C1 segment of cervical spinal cord (tissue), 14 donors: ENCODE measurements at regions not wholly inside any gene's neighbourhood (a gene's known extent, or its start where the extent isn't known, plus 50 kb on each side); places are given as distances from the start of the nearest gene placed in this dataset.

ENCODE experiments used
- DNase-seq, 14 donors: peaks; one replicate each; lab custom pipeline; 2025; lab: John Stamatoyannopoulos, UW

DNA sequence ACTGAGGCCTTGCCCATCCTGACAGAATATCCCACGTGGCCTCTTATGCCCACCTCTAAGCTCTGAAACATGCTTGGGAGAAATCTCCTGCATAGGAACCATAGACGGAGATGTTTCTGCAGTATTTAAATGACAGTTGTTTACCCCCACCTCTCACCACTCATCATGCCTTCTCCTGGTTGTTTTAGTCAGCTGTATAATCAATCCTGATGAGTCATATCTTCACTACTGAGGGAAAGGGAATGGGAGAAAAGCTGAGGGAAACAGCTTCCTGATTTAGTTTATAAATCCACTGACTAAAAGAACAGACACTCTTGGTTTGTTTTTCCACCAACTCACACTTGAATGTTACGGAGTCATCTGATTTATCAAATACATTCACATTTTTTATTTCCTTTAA lies 113.2 kb upstream of the TENT5A start:
- no peak for DNase-seq

DNA sequence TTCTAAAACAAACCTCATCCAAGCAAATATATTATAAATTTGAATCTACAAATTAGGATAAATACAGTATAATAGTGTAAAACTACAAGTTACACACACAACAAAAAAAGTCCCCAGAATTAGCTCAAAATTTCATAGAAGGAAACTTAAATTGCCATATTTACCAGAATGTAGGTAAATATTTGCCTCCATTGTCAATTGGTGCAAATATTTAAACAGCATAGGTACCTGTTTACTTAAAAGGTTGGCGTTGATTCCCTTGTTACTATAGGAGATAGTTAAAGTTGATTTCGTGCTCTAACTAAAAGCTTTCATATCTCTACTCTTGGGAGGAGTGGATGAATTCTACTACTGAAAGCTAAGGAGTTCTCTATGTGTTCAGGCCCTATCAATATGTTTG lies 111.6 kb upstream of the TENT5A start:
- no peak for DNase-seq

DNA sequence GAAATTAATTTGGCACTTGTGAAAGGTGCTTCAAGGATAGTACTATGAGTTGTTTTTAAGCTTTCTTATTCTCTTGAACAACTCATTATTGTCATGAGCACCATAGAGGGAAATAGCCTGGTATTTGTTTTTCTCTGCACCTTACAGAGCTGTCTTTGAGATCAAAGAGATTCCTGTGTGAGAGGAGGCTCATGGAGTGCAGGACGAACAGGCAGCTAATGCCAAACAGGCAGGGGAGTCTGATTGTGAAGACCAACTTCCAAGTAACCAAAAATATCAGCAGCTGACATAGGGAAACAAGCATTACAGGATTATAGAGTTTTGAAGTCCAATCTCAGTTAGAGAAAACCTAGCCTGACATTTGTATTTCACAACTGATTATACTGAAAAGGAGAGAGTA lies 110.6 kb upstream of the TENT5A start:
- DNase-seq, result no peak

DNA sequence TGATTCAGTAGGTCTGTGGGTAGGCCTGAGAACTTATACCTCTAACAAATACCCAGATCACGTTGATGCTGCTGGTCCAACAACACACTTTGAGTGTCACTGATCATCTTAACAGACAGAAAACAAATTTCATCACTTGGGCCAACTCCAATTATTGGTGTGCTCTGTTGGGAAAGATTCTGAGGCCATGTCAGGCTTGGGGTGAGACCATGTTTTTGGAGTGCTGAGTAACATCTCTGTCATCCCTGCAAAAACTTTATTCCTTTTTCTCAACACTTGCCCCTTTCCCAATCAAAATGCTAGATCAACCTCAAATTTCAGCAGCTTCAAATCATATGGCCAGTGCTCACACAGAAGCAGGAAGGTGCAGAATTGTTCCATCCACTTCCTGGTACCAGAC lies 108.8 kb upstream of the TENT5A start:
- DNase-seq, result no peak

DNA sequence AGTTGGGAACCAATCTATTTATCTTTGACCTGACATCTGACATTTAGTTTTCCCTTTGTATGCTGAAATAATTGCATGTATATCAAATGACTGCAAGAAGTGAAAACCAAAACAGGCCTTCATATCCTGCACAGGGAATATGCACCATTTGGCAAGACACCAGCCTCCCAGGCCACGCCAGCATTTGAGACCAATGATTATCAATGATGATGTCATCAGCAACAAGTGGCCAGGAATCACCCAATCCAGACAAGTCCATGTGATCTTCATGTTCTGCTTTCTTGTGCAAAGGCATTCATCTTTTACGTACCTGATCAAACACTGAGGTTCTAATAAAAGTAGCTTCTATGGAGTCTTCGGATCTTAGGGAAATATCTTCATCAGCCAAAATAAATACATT lies 107.4 kb upstream of the TENT5A start:
- no peak for DNase-seq

DNA sequence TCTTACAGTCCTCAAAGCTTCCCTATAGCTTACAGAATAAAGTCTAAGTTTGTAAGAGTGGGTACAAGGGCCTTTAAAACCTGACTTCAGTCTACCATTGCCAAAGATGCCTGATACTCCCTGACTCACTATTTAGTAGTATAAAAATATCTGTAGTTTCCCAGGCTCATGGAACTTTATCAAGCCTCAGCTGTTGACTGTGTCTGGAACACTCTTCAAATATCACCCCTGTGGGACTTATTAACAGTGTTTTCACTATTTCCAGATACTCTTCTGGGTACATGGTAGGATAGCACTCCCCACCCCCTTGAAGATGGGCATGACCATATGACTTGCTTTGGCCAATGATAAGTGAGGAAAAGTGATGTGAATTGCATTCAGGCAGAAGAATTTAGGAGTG lies 105.3 kb upstream of the TENT5A start:
- no peak for DNase-seq

DNA sequence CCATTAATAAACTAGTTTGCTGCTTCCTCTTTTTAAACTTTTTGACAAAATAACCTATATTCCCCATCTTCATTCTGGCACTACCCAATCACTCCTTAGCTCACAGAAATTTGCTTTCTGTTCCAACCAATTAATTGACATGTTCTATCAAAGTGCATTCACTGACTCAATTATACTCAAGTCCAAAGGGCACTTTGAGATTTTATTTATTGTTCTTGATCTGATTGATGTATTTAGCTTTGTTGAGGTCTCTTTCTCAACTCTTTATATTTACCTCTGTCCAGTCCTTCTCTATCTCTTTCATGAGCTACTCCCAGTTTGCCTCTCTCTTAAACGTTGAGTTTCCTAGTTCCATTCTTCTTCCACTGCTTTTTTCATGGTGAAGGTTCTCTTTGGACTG lies 104.4 kb upstream of the TENT5A start:
- no peak for DNase-seq

DNA sequence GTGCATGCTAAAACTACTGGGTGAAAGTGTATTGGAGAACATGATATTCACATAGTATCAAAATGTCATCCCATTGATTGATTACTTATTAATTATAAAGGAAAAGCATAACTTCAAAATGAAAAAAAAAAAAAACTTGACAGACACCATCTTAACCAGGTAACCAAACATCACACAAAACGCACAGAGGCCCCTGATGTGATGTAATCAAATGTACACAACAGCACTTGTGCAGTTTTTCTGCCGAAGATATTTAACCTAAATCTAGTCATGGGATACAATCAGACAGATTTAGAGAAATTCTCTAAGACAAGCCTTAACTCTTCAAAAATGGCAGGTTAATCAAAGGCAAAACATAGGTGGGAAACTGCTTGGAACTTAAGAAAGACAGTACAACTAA lies 102.0 kb upstream of the TENT5A start:
- no peak for DNase-seq

DNA sequence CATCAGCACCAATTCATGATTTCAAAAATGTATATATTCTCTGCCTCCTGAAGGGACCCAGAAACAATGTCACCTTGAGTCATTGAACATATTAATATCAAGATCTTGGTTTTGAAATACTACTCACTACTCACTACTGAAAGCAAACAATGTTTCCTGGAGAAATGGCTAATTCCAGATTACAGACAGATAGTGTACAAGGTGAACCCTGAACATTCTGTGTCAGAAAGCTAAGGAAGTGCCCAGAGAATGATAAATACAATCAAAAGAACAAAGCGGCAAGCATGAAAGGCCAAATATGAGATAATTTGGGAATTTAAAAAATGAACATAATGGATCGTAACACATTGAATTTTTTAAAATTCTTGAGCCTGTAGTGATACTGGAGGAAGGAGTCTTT lies 101.5 kb upstream of the TENT5A start:
- no peak for DNase-seq

DNA sequence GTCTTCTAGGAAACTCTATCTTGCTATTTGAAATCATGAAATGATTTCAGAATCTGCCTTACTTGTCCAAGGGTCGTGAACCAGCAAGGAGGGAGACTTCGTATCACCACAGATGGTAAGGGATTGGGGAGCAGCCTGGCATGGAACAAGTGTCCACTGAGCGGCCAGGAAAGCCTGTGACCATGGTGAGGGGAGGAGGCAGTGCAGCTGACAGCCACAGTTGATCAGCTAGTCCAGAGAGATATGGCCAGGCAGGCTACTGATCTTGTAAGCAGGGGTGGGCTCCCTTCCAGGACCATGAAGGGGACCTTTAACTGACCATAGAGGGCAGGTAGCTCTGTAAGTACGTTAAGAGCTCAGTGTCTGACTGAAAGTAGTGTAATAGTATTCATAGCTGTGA lies 96.8 kb upstream of the TENT5A start:
- DNase-seq, result no peak

DNA sequence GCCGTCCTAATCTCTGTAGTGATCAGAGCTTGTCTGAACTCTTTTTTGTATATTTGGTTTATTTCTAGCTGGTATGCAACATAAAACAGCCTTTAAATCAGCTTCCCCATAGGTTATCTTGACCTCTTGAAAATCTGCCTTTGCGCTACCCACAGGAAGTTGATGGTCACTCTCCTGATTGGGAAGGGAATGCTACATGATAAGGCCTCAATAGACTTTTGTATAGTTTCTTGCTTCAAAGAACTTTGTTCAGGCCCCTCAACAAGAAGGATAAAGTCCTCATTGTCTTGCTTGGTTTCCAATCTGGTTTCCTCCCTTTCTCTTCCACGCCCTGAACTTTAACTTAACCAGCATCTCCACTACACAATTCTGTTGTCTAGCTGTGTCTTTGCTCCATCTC lies 95.4 kb upstream of the TENT5A start:
- no peak for DNase-seq

DNA sequence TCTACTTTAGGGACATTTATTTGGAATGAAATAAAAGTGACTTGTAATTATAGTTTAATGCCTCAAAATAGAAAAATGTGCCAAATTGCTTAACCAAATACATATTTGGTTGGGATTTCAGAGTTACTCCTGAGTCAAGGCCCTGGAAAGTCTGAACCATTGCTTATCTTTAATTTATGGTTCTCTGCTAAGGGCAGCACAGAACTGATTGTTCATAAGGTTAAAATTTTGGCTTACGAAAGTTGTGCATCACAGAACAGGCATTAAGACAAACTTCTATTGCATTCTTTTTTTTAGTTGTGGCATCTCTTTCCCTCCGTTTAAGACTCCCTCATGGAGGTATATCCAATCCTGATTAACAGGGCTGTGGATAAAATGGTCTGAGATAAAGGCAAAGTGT lies 92.2 kb upstream of the TENT5A start:
- DNase-seq, result no peak

DNA sequence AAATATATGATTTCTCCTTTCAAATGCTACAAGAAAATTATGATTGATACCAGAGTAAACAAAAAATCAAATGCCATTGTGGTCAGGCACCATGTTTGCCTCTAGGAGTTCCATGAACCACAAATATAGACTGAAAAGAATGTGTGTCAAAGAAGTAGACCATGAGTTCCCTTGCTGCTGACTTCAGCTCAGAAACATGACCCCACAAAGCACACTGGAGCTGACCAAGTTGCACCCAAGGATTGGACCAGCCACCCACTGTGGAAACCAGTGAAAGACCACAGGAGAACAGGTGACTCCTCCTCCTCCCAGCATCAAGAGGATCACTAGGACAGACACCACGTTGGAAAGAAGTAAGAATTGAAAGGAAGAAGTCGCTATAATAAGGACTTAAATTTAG lies 90.8 kb upstream of the TENT5A start:
- no peak for DNase-seq

DNA sequence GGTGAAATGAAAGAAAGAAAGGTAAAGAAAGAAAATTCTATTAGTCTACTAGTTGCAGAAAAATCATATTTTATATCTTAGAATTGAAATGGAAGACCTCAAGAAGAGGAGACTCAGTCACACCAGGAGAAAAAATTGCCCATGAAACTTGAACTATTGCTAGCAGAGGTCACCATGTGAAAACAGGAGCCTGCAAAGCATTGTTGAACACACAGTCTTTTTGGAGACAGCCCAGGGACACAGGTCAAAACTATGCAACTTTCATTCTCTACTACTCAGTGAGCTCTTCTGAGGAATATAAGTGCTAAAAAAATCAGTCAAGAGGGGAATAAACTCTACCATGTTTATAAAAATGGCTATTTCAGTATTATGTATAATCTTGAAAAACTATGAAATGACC lies 89.8 kb upstream of the TENT5A start:
- no peak for DNase-seq

DNA sequence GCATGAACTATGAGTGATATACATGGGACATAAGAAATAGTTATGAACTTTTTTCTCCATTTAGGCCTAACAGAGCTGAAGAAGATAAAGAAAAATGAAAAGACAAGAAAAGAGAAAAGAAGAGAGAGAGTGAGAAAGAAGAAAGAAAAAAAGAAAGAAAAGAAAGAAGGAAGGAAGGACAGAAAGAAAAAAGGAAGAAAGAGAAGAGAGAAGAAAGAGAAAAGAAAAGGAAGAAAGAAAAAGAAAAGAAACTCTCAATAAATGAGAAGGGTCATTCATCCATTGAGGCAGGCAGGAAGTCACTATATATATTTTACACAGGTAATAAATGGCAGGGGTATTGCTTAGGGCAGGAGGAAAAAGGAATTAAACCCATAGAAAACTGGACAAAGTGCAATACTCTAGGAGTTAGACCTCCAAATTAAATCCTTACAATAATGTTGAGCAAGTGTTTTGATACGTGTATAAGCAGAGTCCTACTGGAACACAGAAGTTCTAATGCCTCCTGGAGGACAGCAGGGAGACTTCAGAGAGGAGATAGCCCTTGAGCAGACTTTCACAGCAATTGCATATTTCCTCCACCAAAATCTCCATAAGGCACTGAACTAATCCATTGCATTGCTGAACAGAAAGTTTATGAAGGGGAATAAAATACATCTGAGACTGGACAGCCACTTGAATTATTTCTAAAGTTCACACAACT lies 86.4 kb upstream of the TENT5A start:
- no peak for DNase-seq

DNA sequence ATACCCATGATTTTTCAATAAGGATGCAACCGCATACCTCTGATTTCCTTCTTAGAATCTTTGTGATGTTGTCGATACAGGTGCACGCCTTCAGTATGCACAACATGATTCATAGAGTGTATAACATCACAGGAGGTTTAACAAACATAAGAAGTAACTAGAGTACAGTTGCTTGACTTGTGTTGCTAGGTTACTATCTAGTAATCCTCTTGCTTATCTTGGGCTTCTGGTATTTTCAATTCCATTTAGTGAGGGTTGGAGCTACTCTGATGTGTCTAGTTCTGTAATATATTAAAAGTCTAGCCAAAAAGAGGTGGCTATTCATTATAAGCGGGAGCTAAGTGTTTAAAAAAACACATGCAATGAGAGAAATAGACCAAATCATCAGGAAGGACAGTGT lies 85.5 kb upstream of the TENT5A start:
- no peak for DNase-seq

DNA sequence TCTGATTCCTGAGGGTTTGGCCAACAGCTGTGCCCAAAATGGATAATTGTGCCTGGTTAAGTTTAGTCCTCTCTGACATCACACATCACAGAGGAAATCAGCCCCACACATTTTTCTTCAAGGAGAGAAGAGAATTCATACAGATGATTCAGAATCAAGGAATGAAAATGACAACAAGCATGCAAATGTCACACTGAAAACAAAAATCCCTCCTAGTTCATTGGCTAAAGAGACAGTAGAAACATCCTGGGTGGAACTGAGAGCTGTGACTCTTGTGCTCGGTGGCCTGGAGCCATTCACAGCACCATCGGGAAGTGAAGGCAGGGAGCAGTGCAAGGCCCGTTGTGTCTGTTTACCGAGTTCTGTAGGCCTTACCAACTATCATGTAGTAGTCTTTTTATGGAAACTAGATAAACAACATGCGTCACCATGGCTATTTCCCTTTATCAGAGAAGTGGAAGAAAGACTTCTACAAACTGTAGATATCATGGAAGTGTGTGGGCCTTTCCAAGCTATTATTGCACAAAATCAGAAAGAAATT lies 81.7 kb upstream of the TENT5A start:
- no peak for DNase-seq

DNA sequence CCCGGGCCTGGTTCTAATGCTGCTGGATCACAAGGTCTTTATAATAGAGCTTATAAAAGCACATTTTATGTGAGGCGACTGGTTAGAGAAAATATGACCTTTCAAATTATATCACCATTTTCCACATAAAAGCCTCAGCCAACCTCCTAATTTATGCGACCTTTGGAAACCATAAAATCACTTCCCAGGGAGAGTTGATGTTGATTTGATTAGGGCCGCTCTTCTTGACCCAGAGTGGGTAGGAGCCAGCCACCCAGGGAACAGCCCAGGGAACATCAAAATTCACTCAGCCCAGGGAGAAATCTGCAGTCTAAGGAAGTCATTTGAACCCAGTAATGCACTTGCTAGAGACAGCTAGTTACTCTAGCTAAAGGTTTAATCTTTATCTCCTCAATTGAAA lies 79.8 kb upstream of the TENT5A start:
- no peak for DNase-seq

DNA sequence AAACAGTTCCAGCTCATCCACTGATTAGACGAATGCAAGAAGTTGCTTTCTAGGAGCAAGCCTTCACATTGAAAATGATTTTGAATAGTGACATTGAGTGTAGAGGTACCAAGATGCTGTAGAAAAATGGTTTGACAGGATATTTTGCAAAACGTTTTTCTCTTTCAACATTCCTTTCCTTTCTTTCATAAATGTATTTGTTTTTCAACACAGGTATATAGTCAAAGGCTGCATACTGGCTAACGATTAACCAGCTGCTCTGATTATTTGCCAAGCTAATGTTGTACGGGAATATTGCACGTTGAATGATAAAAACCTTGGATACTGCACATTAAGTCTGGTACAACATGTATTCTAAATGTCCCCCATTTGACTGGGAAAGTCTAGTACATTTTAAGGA lies 78.8 kb upstream of the TENT5A start:
- no peak for DNase-seq

DNA sequence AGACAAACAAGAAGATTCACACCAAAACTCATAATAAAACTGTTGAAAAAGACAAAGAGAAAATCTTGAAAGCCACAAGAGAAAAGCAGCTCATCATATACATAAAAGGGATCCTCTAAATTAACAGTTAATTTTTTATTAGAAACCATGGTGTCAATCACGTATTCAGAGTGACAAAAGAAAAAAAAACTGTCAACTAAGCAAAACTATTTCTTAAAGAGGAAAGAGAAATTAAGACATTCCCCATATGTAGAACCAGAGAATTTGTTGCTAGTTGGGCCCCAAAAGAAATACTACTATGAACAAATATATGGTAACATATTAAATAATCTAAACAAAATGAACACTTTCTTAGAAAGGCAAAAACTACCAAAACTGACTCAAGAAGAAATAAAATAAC lies 74.3 kb upstream of the TENT5A start:
- no peak for DNase-seq

DNA sequence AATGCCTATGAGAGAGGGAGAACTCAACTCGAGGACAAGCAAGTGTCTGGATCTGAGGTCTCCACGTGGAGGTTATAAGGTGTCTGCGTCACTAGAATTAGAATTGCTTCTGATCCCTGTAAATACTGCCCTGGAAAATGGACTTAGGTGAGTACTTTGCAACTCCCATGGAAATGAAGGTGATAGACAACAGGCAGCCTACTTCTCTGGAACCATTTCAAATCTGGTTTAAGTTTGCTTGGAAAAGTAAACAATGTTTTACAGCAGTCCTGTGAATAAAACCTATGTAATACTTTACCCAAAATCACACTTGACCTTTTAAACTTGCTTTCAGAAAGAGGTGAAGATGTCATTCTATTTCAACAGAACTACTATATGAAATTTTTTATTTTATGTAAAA lies 70.1 kb upstream of the TENT5A start:
- DNase-seq, result no peak

DNA sequence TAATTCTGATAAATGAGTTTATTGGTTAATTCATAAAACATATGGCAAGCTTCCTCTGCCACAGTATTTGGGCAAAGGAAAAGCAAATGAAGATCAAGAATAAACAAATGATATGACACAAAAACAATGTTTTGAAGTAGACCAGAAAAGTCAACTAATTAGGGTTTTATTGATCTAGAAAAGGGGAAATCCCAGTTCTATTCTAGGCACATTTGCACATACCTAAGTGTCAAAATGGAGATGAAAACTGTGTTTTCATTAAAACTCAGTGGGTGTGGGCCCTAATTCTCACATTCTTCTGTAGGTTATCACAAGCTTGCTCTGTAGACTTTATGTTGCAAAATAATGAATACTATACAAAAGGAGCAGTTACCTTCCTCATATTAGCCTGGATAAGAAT lies 69.0 kb upstream of the TENT5A start:
- DNase-seq, result no peak

DNA sequence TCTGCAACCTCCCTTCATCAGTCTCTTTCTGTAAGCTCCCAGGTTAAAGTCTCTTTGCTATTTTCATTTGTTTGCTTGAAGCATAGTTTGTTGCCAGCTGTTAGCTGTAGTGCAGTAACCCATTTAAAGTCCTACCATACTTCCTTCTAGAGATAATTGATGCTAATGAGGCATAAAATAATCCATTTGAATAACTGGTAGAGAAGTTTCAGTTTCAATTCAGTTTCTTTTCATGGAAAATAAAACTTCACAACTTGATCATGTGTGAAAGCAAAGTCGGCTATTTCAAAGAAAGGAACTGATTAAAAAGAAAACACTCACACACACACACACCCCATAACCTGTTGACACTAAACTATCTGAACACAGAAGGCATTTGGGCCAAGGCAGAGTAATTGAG lies 68.5 kb upstream of the TENT5A start:
- DNase-seq, result no peak

DNA sequence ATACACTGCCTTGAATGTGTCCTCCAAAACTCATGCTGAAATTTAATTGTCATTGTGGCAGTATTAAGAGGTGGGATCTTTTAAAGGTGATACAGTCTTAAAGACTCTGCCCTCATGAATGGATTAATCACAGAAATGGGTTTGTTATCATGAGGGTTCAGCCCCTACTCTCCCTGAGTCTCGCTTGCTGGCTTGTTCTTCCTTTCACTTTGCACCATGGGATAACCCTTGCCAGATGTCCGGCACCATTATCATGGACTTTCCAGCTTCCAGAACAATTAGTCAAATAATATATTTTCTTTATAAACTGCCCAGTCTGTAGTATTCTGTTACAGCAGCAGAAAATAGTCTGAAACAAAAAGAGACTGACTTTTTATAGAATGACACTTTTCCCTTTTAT lies 67.9 kb upstream of the TENT5A start:
- DNase-seq, result no peak
